ENCODE measurements at regions not wholly inside any gene's neighbourhood (a gene's known extent, or its start where the extent isn't known, plus 50 kb on each side); places are given as distances from the start of the nearest gene placed in this dataset.

DNA sequence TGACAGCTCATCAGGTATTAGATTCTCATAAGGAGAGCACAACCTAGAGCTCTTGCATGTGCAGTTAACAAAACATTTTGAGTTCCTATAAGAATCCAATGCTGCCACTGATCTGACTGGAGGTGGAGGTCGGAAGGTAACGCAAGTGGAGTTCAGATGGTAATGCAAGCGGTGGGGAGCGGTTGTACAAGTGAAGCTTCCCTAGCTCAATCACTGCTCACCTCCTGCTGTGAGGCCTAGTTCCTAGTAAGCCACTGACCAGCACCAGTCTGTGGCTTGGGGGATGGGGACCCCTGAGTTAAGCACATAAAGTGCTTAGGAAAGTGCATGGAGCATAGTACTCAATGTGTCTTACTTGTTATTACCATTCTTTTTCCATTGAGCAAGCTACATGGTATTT lies 983.2 kb upstream of the IGFBP7 start:
- TF ChIP-seq EZH2 (IDR thresholded peaks at IDR 0.05; ENCODE audit: low read length, unreplicated experiment) (no peak), CTCF (conservative IDR thresholded peaks at IDR 0.05; ENCODE audit: low read depth, low read length) (no peak), EZH2phosphoT487 (IDR thresholded peaks at IDR 0.05; ENCODE audit: borderline replicate concordance, low read length) (no peak)

Measured in PC-3 (cell line).